Hepatocyte (in vitro differentiated cells): ENCODE measurements at regions not wholly inside any gene's neighbourhood (a gene's known extent, or its start where the extent isn't known, plus 50 kb on each side); places are given as distances from the start of the nearest gene placed in this dataset.

Experiments used
- DNase-seq: peaks from one replicate; pipeline ENCODE4 v3.0.0-alpha.2; 2016; ENCODE audit warnings: low spot score
- H2AFZ ChIP-seq: fragments of 200-600 bp; sonication (generic); 2 replicates; pipeline ENCODE4 v1.6.0; 2016; ENCODE audit warnings: antibody characterized with exemption, mild to moderate bottlenecking
- H3K27ac ChIP-seq: fragments of 200-600 bp; sonication (generic); 2 replicates; pipeline ENCODE4 v1.5.1; 2016; ENCODE audit warnings: mild to moderate bottlenecking
- H3K27me3 ChIP-seq: fragments of 200-600 bp; sonication (generic); 2 replicates; pipeline ENCODE4 v1.6.1; 2016
- H3K36me3 ChIP-seq: fragments of 200-600 bp; sonication (generic); replicated peaks from 2 replicates; pipeline ENCODE4 v1.5.1; 2016; ENCODE audit warnings: low read depth; ENCODE audit not compliant: insufficient read depth
- H3K4me1 ChIP-seq: fragments of 200-600 bp; sonication (generic); 2 replicates; pipeline ENCODE4 v1.5.1; 2016; ENCODE audit warnings: mild to moderate bottlenecking, moderate library complexity; ENCODE audit not compliant: insufficient read depth
- H3K4me2 ChIP-seq: fragments of 200-600 bp; sonication (generic); 2 replicates; pipeline ENCODE4 v1.6.0; 2016
- H3K4me3 ChIP-seq: fragments of 200-600 bp; sonication (generic); 2 replicates; pipeline ENCODE4 v1.5.1; 2016; ENCODE audit warnings: mild to moderate bottlenecking
- H3K79me2 ChIP-seq: fragments of 200-600 bp; sonication (generic); 2 replicates; pipeline ENCODE4 v1.6.0; 2017; ENCODE audit warnings: mild to moderate bottlenecking
- H3K9me2 ChIP-seq: fragments of 200-600 bp; sonication (generic); replicated peaks from 2 replicates; pipeline ENCODE4 v1.6.0; 2017; ENCODE audit warnings: mild to moderate bottlenecking; ENCODE audit not compliant: insufficient read depth
- H3K9me3 ChIP-seq: fragments of 200-600 bp; sonication (generic); 2 replicates; pipeline ENCODE4 v1.5.1; 2016; ENCODE audit warnings: low read depth, mild to moderate bottlenecking
- H4K20me1 ChIP-seq: fragments of 200-600 bp; sonication (generic); 2 replicates; pipeline ENCODE4 v1.6.0; 2016; ENCODE audit warnings: mild to moderate bottlenecking; ENCODE audit not compliant: insufficient read depth, poor library complexity, severe bottlenecking
- EZH2 ChIP-seq: fragments of 200-600 bp; sonication (generic); IDR thresholded peaks from 2 replicates; pipeline ENCODE4 v1.6.1; 2016; ENCODE audit warnings: antibody characterized with exemption, mild to moderate bottlenecking, borderline replicate concordance
- EZH2phosphoT487 ChIP-seq: fragments of 200-600 bp; sonication (generic); IDR thresholded peaks from one replicate; pipeline ENCODE4 v1.6.1; 2018; ENCODE audit warnings: antibody characterized with exemption, mild to moderate bottlenecking, low read depth, moderate library complexity; ENCODE audit not compliant: unreplicated experiment, severe bottlenecking
- WGBS: methylation state at CpG from one replicate; pipeline ENCODE4 v1.1.6; 2016; ENCODE audit warnings: low lambda C conversion rate; ENCODE audit errors: missing lambda C conversion rate; 5-methylcytosine and 5-hydroxymethylcytosine counted together
- TF ChIP-seq, protein P1 (sequence below): fragments of 200-600 bp; sonication (generic); IDR thresholded peaks from 2 replicates; pipeline ENCODE4 v1.5.1; 2016; ENCODE audit warnings: antibody characterized with exemption, mild to moderate bottlenecking; ENCODE audit not compliant: poor library complexity

GRCh38 chr15:87567406-87568030, 689.0 kb downstream of the NTRK3 start:
- H3K4me3 ChIP-seq = no peak overlapping the region
- WGBS = 69% methylated on average over 3 of the region's 3 CpGs
- DNase-seq = no peak
- no peak overlapping the region for H3K4me2 ChIP-seq
- no peaks in the 10 kb centered on the region for H3K27me3 ChIP-seq
- TF ChIP-seq EZH2phosphoT487 = no peak
- TF ChIP-seq, protein P1, sequence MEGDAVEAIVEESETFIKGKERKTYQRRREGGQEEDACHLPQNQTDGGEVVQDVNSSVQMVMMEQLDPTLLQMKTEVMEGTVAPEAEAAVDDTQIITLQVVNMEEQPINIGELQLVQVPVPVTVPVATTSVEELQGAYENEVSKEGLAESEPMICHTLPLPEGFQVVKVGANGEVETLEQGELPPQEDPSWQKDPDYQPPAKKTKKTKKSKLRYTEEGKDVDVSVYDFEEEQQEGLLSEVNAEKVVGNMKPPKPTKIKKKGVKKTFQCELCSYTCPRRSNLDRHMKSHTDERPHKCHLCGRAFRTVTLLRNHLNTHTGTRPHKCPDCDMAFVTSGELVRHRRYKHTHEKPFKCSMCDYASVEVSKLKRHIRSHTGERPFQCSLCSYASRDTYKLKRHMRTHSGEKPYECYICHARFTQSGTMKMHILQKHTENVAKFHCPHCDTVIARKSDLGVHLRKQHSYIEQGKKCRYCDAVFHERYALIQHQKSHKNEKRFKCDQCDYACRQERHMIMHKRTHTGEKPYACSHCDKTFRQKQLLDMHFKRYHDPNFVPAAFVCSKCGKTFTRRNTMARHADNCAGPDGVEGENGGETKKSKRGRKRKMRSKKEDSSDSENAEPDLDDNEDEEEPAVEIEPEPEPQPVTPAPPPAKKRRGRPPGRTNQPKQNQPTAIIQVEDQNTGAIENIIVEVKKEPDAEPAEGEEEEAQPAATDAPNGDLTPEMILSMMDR = no peak
- no peak for TF ChIP-seq EZH2
- no peak overlapping the region for H2AFZ ChIP-seq
- H3K27ac ChIP-seq = no peak overlapping the region
- H3K36me3 ChIP-seq = no peaks in the 10 kb centered on the region
- no peaks in the 10 kb centered on the region for H4K20me1 ChIP-seq
- H3K4me1 ChIP-seq = no peaks in the 10 kb centered on the region
- no peaks in the 10 kb centered on the region for H3K9me2 ChIP-seq
- no peaks in the 10 kb centered on the region for H3K79me2 ChIP-seq
- H3K9me3 ChIP-seq = no peaks in the 10 kb centered on the region

- WGBS = 84% methylated on average over 6 of the region's 6 CpGs
- Histone ChIP-seq H3K4me1 (no peaks in the 10 kb centered on the region), H3K27me3 (no peaks in the 10 kb centered on the region), H3K4me3 (no peak overlapping the region), H4K20me1 (no peaks in the 10 kb centered on the region), H2AFZ (no peak overlapping the region), H3K36me3 (no peaks in the 10 kb centered on the region), H3K9me3 (no peaks in the 10 kb centered on the region), H3K27ac (no peak overlapping the region), H3K4me2 (no peak overlapping the region), H3K79me2 (no peaks in the 10 kb centered on the region), H3K9me2 (no peaks in the 10 kb centered on the region)
- TF ChIP-seq EZH2phosphoT487 = no peak
- TF ChIP-seq EZH2 = no peak
- TF ChIP-seq, protein P1 = no peak
- DNase-seq = no peak
Measured at GRCh38 chr15:87566236-87566635, 690.3 kb downstream of the NTRK3 start.

- Histone ChIP-seq H3K27me3 (no peaks in the 10 kb centered on the region), H3K4me1 (no peaks in the 10 kb centered on the region), H2AFZ (no peak overlapping the region), H3K9me3 (no peaks in the 10 kb centered on the region), H3K4me3 (no peak overlapping the region), H3K79me2 (no peaks in the 10 kb centered on the region), H3K4me2 (no peak overlapping the region), H3K9me2 (no peaks in the 10 kb centered on the region), H4K20me1 (no peaks in the 10 kb centered on the region), H3K36me3 (no peaks in the 10 kb centered on the region), H3K27ac (no peak overlapping the region)
- 95% methylated on average over 3 of the region's 3 CpGs for WGBS
- DNase-seq = no peak
- TF ChIP-seq EZH2phosphoT487 (no peak), EZH2 (no peak)
- TF ChIP-seq, protein P1 = no peak
Measured at GRCh38 chr15:87564681-87565080, 691.9 kb downstream of the NTRK3 start.
